ENCODE measurements at regions not wholly inside any gene's neighbourhood (a gene's known extent, or its start where the extent isn't known, plus 50 kb on each side); places are given as distances from the start of the nearest gene placed in this dataset.

GRCh38 chr9:107954312-107954711, 464.7 kb upstream of the KLF4 start:
- CTCF ChIA-PET: no interaction called here

More at GRCh38 chr9:107954312-107954711, 464.7 kb upstream of the KLF4 start:
- no peak overlapping the region for H3K4ac ChIP-seq (ENCODE audit: low read depth, low read length)
- peaks cover 2% of the 10 kb centered on the region; the same call in 1 of the 2 replicates for H3K4me1 ChIP-seq (ENCODE audit: control insufficient read depth, insufficient read depth, low read length)
- H2BK15ac ChIP-seq (ENCODE audit: low read depth, low read length): no peak overlapping the region
- no CpG with 5 or more reads among the region's 6 CpGs for whole genome bisulfite sequencing, 2 experiments (ENCODE audit: extremely low coverage in 2 of 2, insufficient read length in 1 of 2)
- no peak overlapping the region for H2BK20ac ChIP-seq (ENCODE audit: low read depth, low read length)
- no peak overlapping the region for H3K56ac ChIP-seq (ENCODE audit: extremely low read depth, insufficient read depth, low read length)
- H2AFZ ChIP-seq (replicated peaks; ENCODE audit: low read length, poor library complexity): no peak overlapping the region
- H3K9ac ChIP-seq (ENCODE audit: low read depth, low read length): no peak overlapping the region
- no peak for DNase-seq
- in situ Hi-C loops (cut with MboI; ENCODE audit: low sequenced_read_pairs): no loop called here
- intact Hi-C loops (cut with micrococcal nuclease): no loop called here
- H2AK9ac ChIP-seq (replicated peaks; ENCODE audit: low read depth, low read length, poor library complexity): no peak overlapping the region
- no peak overlapping the region for H2BK5ac ChIP-seq (ENCODE audit: low read depth, low read length, poor library complexity, severe bottlenecking)
- peaks cover 4% of the 10 kb centered on the region for H3K27me3 ChIP-seq (ENCODE audit: control insufficient read depth, insufficient read depth, low read length)
- dilution Hi-C loops (cut with HindIII; ENCODE audit: low sequenced_read_pairs, unreplicated experiment): no loop called here
- H3K23ac ChIP-seq (ENCODE audit: low read depth, low read length): no peak overlapping the region
- H3K14ac ChIP-seq (replicated peaks; ENCODE audit: low read depth, low read length): no peak overlapping the region
- no peak overlapping the region for H3K27ac ChIP-seq (ENCODE audit: insufficient read depth, low read length)
- POLR2A ChIA-PET (ENCODE audit: unreplicated experiment): no interaction called here
- TF ChIP-seq USF2 (IDR thresholded peaks at IDR 0.05; ENCODE audit: low read depth, low read length): no peak
- TF ChIP-seq RFX5 (IDR thresholded peaks at IDR 0.05; ENCODE audit: low read depth, low read length): no peak
- no peak for TF ChIP-seq CEBPB (IDR thresholded peaks at IDR 0.05; ENCODE audit: low read depth, low read length)
- no peak for TF ChIP-seq FOS (IDR thresholded peaks at IDR 0.05; ENCODE audit: low read depth, low read length)
- no peak for TF ChIP-seq CTCF (conservative IDR thresholded peaks at IDR 0.05; ENCODE audit: low read depth, low read length)
- TF ChIP-seq RCOR1 (IDR thresholded peaks at IDR 0.05; ENCODE audit: insufficient replicate concordance, low read length): no peak
- TF ChIP-seq SMC3 (IDR thresholded peaks at IDR 0.05; ENCODE audit: low read depth, low read length): no peak
- no peak for TF ChIP-seq ELK1 (IDR thresholded peaks at IDR 0.05; ENCODE audit: borderline replicate concordance, low read depth, low read length)
- H3K9me3 ChIP-seq (ENCODE audit: control insufficient read depth, insufficient read depth, low read length): no peaks in the 10 kb centered on the region
- ATAC-seq (ENCODE audit: low read depth): no peak
- no peak overlapping the region for H4K91ac ChIP-seq (ENCODE audit: insufficient read depth, low read depth, low read length)
- no peak overlapping the region for H3K18ac ChIP-seq (ENCODE audit: low read depth, low read length)
- H4K8ac ChIP-seq (ENCODE audit: low read depth in 2 of 2, low read length in 2 of 2): no peak overlapping the region
- no peak overlapping the region for H4K5ac ChIP-seq (ENCODE audit: low read depth, low read length)
- H3K36me3 ChIP-seq (ENCODE audit: control insufficient read depth, insufficient read depth, low read length): no peaks in the 10 kb centered on the region
- no peak overlapping the region for H3K4me2 ChIP-seq (ENCODE audit: low read depth, low read length)
- no peaks in the 10 kb centered on the region for H4K20me1 ChIP-seq (ENCODE audit: insufficient read depth, low read length)
- H3K9me1 ChIP-seq (ENCODE audit: insufficient read depth, low read length): no peaks in the 10 kb centered on the region
- H2BK120ac ChIP-seq (ENCODE audit: low read depth, low read length): no peak overlapping the region
- no TSS peak for BruUV-seq (replicated peaks)
- no peak overlapping the region for H3K4me3 ChIP-seq (ENCODE audit: insufficient read depth, low read depth, low read length)
- no peak overlapping the region for H2AK5ac ChIP-seq (ENCODE audit: low read depth, low read length)
- no peaks in the 10 kb centered on the region for H3K79me1 ChIP-seq (ENCODE audit: low read depth in 1 of 2, low read length in 2 of 2)
